AG08395 (cell line): ENCODE measurements at regions not wholly inside any gene's neighbourhood (a gene's known extent, or its start where the extent isn't known, plus 50 kb on each side); places are given as distances from the start of the nearest gene placed in this dataset.

Experiments
- DNase-seq: peaks from one replicate; pipeline ENCODE4 v3.0.0; 2012; ENCODE audit warnings: mixed read lengths, low spot score

GRCh38 chr6:125491860-125492618 lies 190.3 kb upstream of the HDDC2 start:
- DNase-seq = no peak

GRCh38 chr6:125498606-125499005 lies 196.8 kb upstream of the HDDC2 start:
- no peak for DNase-seq

DNA sequence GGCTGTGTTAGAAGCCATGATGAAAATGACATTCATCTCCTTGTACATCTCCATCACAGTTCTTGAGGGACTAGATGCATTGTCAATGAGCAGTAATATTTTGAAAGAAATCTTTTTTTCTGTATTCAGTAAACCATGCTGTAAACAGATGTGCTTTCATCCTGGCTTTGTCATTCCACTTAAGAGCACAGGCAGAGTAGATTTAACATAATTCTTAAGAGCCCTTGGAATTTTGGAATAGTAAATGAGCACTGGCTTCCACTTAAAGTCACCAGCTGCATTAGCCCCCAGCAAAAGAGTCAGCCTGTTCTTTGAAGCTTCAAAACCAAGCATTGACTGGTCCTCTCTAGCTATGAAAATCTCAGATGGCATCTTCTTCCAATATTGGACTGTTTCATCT lies 197.8 kb upstream of the HDDC2 start:
- DNase-seq = no peak

GRCh38 chr6:125503181-125503580 lies 201.4 kb upstream of the HDDC2 start:
- DNase-seq = no peak

GRCh38 chr6:125507987-125508655 lies 206.4 kb upstream of the HDDC2 start:
- DNase-seq = no peak

DNA sequence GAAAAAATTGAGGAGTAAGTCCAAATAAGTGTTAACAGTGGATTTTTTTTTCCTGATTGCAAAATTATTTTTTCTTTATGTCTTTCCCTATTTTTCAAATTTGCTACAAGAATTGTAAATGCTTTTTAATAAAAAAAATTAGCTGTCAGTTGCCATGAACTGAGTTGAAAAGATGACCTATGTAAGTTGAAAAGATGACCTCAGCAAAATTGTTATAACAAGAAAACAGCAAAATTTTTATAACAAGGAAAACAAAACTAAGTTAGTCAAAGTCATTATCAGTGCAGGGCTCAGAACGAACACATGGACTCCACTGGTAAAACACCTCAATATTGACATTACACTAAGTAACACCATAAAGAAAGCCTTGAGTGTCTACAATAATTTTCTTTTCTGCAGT lies 207.0 kb upstream of the HDDC2 start:
- DNase-seq = no peak

GRCh38 chr6:125509477-125509876 lies 207.7 kb upstream of the HDDC2 start:
- no peak for DNase-seq

GRCh38 chr6:125510405-125510804 lies 208.6 kb upstream of the HDDC2 start:
- no peak for DNase-seq

DNA sequence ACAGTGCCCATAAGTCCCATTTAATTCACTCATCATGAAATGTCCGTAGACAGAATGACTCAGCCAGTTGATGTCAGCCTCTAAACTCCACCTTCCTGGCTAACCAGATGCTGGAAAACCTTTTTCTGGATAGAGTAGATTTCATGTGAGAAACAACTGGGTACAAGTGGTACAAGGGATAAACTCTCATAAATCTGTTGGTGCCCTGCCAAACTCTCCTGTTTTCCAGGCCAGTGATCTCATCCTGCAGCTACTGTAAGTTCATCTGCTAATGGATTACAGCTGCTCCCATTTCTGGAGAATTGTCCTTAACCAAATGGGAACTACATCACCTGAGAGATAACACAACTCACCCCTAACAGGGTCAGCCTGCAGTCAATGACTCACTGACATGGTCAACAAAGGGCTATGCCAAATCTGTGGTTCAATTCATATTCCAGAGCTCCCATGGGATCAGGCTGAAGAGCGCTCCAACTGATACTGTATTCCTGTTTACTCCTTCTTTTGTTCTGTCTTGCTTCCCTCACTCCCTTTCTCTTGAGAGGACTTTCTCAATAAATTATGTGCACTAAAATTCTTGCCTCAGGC lies 210.1 kb upstream of the HDDC2 start:
- DNase-seq = no peak

GRCh38 chr6:125512621-125513020 lies 210.9 kb upstream of the HDDC2 start:
- no peak for DNase-seq

DNA sequence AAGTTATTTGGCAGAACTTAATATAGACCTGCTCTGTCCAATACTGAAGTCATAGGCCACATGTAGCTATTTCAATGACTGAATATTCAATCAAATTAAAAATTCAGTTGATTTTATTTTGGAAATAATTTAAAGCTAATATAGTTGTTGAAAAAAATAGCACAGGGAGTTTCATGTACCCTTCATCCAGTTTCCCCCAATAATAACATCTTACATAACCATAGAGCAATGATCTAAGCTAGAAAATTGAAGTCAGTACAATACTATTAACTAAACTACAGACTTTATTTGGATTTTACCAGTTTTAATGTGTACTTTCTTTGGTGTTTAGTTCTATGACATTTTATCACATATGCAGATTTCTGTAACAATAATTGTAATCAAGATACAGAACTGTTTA lies 212.2 kb upstream of the HDDC2 start:
- no peak for DNase-seq

- no peak for DNase-seq
Measured at GRCh38 chr6:125516644-125517043, 214.9 kb upstream of the HDDC2 start.

DNA sequence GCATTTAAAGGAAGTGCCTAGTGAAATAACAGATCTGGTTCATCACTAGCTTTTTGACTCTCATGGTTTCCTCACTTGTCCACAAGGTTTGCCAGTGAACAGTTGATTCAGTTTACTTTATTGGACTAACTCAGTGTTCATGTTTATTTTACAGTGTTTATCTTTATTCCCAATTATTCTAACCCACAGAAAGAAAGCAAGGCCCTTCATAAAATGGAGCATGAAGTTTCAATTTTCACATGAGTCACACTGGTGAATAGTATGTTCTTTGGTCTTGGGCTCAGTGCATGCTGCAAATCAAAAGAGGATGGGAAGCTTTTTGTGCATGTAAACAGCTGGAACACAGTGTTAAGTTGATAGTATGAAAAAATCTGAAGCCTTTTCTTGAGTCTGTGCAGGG lies 217.6 kb upstream of the HDDC2 start:
- no peak for DNase-seq

DNA sequence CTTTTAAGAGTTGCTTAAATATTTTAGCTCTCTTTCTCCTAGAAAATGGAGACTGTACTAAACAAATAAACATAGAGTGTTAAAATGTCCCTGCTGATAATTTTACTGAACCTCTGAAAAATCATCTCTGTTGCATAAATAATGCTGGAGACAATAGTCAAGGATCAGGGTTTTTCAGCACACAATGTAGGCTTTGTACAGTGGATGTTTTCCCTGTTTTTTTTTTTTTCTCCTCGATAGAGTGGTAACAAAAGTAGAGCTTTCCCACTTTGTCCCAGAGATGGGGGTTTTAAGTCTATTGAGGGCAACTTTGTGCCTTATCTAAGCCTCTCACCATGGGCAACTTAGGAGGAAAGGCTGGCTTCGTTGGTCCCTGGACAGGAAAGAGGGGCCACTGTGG lies 222.6 kb upstream of the HDDC2 start:
- no peak for DNase-seq

DNA sequence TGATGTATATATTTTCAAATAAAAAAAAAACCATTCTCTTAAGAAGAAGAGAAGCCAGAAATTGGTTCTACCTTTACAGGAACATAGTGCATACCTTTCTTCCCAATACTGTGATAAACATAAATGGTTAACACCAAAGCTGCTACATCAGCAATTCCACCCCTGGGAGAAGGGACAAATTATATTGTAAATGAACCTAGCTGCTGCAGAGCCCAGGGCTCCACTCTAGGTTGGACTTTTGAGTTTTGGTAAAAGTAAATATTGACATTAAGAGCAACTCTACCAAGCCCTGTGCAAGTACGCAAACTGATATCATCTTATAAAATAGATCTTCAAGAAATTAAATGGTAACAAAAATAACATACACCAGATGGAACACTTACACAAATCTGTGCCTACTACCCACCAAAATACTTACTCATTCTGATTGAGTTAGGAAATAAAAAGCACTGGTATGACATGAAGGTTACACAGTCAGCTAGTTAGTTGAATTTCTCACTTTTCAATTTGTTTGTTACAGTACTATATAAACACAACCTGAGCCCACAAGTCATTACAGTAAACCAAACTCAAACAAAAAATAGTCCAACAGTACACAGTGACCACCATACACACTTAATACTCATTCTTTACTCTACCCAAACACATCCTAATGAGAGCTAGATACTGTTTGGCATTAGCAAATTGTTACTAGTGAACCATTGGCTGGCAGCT lies 223.3 kb upstream of the HEY2 start:
- DNase-seq = no peak

DNA sequence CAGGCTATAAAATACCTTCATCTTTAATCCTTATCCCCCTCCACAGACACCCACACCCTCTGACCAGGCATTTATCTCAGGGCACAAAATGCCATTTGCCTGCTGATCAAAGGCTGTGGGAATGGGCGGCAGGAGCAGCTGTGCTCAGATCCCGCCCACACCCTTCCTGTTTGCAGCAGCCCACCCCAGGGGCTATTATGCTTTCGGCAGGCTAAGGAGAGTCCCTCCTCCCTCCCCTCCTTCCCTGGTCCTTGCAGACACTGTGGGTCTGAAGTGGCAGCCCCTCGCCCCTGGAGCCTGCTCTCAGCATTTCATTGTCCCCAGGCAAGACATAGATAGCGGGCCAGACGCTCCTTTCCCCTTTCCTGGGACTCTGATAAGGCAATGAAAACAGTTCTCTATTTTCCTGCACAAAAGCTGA lies 220.8 kb upstream of the HEY2 start:
- DNase-seq = no peak

DNA sequence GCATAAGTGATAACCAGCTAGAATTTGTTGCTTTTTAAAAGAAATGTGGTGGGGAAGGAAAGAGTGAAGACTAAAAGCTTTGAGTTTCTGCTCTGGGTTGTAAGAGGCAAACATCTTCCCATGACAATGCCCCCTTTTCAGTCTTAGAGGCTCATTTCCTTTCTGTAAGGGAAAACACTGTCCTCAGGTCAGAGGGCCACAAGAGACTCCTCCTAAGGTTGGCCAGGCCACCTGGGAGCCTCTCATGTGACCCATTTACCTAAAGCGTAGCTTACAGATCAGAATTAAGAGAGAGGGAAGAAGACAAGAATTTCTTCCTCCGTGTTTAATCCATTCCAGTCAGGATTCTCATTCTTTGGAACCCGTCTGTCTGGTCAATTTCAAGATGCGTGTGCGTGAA lies 220.4 kb upstream of the HEY2 start:
- DNase-seq = no peak

- DNase-seq = no peak
Measured at GRCh38 chr6:125533710-125534397, 215.6 kb upstream of the HEY2 start.

DNA sequence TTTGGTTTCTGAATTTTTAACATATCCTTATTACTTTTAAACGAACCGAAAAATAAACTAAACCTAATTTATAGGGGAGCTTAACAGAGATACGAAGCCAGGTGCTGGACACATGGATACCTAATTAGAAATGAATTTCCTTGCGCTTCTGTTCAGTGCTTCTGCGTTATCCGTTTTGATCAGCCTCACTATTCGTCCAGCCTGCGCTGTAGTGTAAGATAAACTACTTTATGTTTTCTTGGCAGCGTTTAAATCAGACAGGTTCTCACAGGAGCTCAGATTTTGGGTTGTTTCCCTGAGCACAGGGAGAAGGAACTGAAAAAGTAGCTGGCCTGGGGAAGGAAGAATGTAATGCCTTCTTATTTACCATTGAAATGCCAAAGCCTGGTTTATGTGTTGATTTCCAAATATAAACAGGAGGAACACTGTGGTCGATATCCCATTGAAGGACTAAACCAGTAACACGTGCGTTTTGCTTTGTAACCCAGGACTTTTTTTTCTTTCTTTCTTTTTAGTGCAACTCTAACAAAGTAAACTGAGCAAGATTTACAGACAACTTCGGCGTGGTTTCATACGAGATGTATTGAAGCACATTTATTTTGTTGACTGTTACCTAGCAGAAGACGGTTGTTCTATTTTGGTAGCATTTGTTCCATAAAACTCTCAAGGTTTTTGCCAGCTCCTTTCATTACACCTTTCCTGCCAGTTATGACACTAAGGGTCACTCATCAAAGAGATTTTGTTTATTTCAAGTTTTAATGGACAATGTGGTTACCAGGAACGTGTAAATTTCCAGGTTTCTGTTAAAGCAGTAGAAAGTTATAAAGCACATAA lies 214.8 kb upstream of the HEY2 start:
- no peak for DNase-seq

DNA sequence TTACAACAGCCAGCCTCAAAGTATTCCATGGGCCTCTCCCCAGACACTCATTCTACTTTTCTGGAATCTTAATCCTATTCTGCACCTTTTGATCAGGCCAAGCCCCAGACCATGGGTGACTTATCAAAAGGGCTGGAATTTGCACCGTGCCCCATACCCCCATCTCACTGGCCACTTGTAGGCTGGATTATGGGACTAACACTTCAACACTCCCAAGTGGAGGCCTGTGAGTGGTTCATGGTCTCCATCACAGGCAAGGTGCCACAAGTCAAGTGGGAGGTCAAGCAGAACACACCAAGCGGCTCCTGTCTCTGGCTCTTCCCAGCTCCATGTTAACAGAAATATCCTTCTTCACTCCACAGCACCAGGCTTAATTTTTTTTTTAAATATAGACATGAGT lies 212.3 kb upstream of the HEY2 start:
- no peak for DNase-seq

GRCh38 chr6:125539892-125540291 lies 209.5 kb upstream of the HEY2 start:
- DNase-seq = no peak
